Stomach (tissue), 4 donors: ENCODE measurements at regions not wholly inside any gene's neighbourhood (a gene's known extent, or its start where the extent isn't known, plus 50 kb on each side); places are given as distances from the start of the nearest gene placed in this dataset.

ENCODE experiments used
- EP300 ChIP-seq: sonication (generic); formaldehyde crosslinking; IDR thresholded peaks from one replicate; pipeline ENCODE4 v1.6.1; 2017; ENCODE audit warnings: antibody characterized with exemption
- TF ChIP-seq, protein P1 (sequence below), 7 experiments: fragments of 450-650 bp in 4 of 7; fragments of 200-600 bp in 3 of 7; sonication (generic) in 3 of 7; IDR thresholded peaks; one replicate each; pipeline ENCODE4 v1.5.1; 2016 to 2019; ENCODE audit warnings: antibody characterized with exemption in 7 of 7, control low read depth in 2 of 7, mild to moderate bottlenecking in 1 of 7

DNA sequence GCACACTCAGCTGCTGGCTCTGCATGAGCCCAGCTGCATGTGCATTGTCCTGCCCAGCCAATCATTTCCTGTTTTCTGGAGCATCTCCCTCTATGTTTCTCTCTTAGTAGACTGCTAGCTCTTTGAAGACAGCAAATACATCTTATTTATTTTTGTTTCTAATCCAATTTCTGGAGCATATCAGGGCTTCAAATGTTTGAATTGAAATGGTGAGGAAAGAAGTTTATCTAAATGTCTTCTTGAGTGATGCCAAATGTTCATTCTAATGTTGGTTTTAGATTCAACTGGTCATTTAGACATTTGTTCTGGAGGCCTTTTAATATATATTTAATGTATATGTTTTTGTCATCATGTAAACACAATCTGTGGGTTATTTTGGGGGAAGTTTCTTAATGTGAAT, 141.9 kb downstream of the DNAJB9 start:
- TF ChIP-seq, protein P1, sequence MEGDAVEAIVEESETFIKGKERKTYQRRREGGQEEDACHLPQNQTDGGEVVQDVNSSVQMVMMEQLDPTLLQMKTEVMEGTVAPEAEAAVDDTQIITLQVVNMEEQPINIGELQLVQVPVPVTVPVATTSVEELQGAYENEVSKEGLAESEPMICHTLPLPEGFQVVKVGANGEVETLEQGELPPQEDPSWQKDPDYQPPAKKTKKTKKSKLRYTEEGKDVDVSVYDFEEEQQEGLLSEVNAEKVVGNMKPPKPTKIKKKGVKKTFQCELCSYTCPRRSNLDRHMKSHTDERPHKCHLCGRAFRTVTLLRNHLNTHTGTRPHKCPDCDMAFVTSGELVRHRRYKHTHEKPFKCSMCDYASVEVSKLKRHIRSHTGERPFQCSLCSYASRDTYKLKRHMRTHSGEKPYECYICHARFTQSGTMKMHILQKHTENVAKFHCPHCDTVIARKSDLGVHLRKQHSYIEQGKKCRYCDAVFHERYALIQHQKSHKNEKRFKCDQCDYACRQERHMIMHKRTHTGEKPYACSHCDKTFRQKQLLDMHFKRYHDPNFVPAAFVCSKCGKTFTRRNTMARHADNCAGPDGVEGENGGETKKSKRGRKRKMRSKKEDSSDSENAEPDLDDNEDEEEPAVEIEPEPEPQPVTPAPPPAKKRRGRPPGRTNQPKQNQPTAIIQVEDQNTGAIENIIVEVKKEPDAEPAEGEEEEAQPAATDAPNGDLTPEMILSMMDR (IDR thresholded peaks at IDR 0.05) = no peak
- no peak for TF ChIP-seq EP300
